Ovary (tissue), 7 donors: ENCODE measurements at regions not wholly inside any gene's neighbourhood (a gene's known extent, or its start where the extent isn't known, plus 50 kb on each side); places are given as distances from the start of the nearest gene placed in this dataset.

ENCODE experiments used
- DNase-seq, 5 donors: peaks; one replicate each; pipeline ENCODE4 v3.0.0-alpha.2; 2019 to 2020
- H3K27ac ChIP-seq, 2 donors: fragments of 200-600 bp; one replicate each; pipeline versions ENCODE4 v1.5.1 to v1.8.0; 2019 to 2022
- H3K27me3 ChIP-seq: fragments of 200-600 bp; one replicate; pipeline ENCODE4 v1.8.0; 2022
- H3K36me3 ChIP-seq: fragments of 200-600 bp; sonication (generic); one replicate; pipeline ENCODE4 v1.5.1; 2019
- H3K4me1 ChIP-seq: one replicate; pipeline ENCODE4 v1.8.1; 2013; ENCODE audit warnings: mild to moderate bottlenecking, moderate library complexity; ENCODE audit not compliant: insufficient read depth
- H3K4me3 ChIP-seq: fragments of 200-600 bp; sonication (generic); one replicate; pipeline ENCODE4 v1.5.1; 2017
- H3K9me3 ChIP-seq, 2 donors: fragments of 200-600 bp in 1 of 2; sonication (generic) in 1 of 2; one replicate each; pipeline versions ENCODE4 v1.5.1 to v1.8.1; 2013 to 2019; ENCODE audit warnings: mild to moderate bottlenecking in 1 of 2, moderate library complexity in 1 of 2
- CTCF ChIP-seq, 3 donors: fragments of 450-650 bp in 2 of 3; fragments of 200-600 bp in 1 of 3; IDR thresholded peaks; one replicate each; pipeline versions ENCODE4 v1.5.1 to v1.8.0; 2016 to 2022; ENCODE audit warnings: antibody characterized with exemption in 3 of 3, mild to moderate bottlenecking in 1 of 3
- EP300 ChIP-seq: sonication (generic); formaldehyde crosslinking; IDR thresholded peaks from one replicate; pipeline ENCODE4 v1.6.1; 2017; ENCODE audit warnings: antibody characterized with exemption
- POLR2A ChIP-seq: fragments of 450-650 bp; IDR thresholded peaks from one replicate; pipeline ENCODE4 v1.6.1; 2017; ENCODE audit warnings: antibody characterized with exemption, mild to moderate bottlenecking, moderate library complexity
- WGBS, 3 donors: extraction: QIAGEN DNeasy Blood & Tissue Kit in 1 of 3; methylation state at CpG; one replicate each; pipeline versions ENCODE4 v1.1.5 to v1.1.7; 2013 to 2017; 5-methylcytosine and 5-hydroxymethylcytosine counted together
- intact Hi-C, 4 donors: fragments of 100-400 bp; cut with DNase I; formaldehyde crosslinking; loops; one replicate each; pipeline versions ENCODE4 v1.11.0 to v1.15.1; 2022 to 2023
- donor health status: DM: no; HTN: no; CAD: no; lungs with moderate emphysema.
- donor health status: DM: no; HTN: no; CAD: no.
- donor health status: Bipolar disorder and iron deficiency.
- donor health status: DM: no; HTN: no; CAD: no.
- donor health status: DM: yes; HTN: yes; CAD: no.

DNA sequence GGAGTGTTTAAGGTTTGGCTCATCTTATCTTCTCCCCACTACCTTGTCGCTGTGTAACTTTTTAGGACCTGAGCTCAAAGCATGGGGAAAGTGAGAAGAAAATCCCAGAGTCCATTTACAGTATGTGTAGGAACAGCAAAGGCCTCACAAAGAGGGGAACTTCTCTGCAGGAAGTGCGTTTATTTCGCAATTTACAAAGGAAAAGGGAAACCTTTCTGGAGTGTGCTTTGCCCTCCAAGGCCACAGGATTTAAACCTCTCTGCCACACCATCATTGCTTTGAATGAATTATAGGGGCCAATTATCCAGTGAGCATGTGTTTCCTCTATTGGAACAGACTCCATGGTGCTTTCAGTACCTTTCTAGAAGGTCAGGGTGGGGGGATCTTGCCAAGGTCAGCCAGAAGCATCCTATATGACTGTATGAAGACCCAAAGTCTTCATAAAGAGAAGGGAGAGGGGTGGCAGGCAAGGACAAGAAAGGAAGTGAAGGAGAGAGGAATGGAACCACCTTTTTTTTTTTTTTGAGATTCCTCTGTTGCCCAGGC is 68.1 kb upstream of the LMO2 start:
- no peaks in the 10 kb centered on the region for H3K27me3 ChIP-seq
- TF ChIP-seq CTCF (IDR thresholded peaks at IDR 0.05), result no peak
- TF ChIP-seq POLR2A, result no peak
- no peak for TF ChIP-seq EP300
- DNase-seq, result no peak
- no peak overlapping the region for H3K4me3 ChIP-seq
- H3K36me3 ChIP-seq, result no peaks in the 10 kb centered on the region
- no peak overlapping the region for H3K27ac ChIP-seq
- H3K4me1 ChIP-seq, result no peaks in the 10 kb centered on the region
- no peaks in the 10 kb centered on the region for H3K9me3 ChIP-seq
- intact Hi-C loops, result loop anchor here in 1 of 4 donors (10.0 kb wide), 1 partner anchor 105 kb away; no protein-coding TSS in a partner anchor
- WGBS, 3 donors, result 83 to 87% (median 84%) methylated on average over 3 of the region's 3 CpGs

DNA sequence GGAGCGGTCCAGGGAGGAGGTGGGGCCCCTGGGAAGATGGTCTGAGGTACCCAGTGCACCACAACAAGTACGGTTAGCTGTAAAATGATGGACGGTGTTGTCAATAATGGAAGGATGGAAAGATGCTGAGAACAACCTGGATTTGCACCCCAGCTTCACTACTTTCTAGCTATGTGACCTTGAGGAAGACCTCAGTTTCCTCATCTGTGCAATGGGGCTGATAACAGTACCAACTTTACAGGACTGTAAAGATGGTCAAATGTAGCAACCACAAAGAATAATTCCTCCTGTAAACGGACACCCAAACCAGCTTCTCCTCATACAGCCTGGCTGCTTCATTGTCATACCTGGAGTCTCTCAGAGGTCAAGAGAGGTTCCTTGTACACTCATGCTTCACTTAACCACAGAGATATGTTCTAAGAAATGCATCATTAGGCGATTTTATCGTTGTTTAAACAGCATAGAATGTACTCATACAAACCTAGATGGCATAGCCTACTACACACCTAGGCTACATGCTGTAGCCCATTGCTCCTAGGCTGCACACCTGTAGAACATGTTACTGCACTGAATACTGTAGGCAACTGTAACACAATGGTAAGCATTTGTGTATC is 65.5 kb upstream of the LMO2 start:
- H3K27me3 ChIP-seq, result no peaks in the 10 kb centered on the region
- 74 to 88% (median 80%) methylated on average over 6 of the region's 6 CpGs for WGBS, 3 donors
- H3K4me1 ChIP-seq, result no peaks in the 10 kb centered on the region
- no peak overlapping the region for H3K4me3 ChIP-seq
- intact Hi-C loops, result no loop called here
- H3K36me3 ChIP-seq, result no peaks in the 10 kb centered on the region
- no peak for DNase-seq
- H3K27ac ChIP-seq, result no peak overlapping the region
- H3K9me3 ChIP-seq, result no peaks in the 10 kb centered on the region
- TF ChIP-seq EP300 (no peak), CTCF (IDR thresholded peaks at IDR 0.05) (no peak), POLR2A (no peak)

- no peak overlapping the region for H3K4me3 ChIP-seq
- no peaks in the 10 kb centered on the region for H3K27me3 ChIP-seq
- no peaks in the 10 kb centered on the region for H3K36me3 ChIP-seq
- no peak for DNase-seq
- TF ChIP-seq CTCF (IDR thresholded peaks at IDR 0.05) (no peak), EP300 (no peak), POLR2A (no peak)
- no peak overlapping the region for H3K27ac ChIP-seq
- intact Hi-C loops, result no loop called here
- WGBS, 3 donors, result 18 to 44% (median 26%) methylated on average over 3 of the region's 3 CpGs
- no peaks in the 10 kb centered on the region for H3K4me1 ChIP-seq
- no peaks in the 10 kb centered on the region for H3K9me3 ChIP-seq
Observed at GRCh38 chr11:33956611-33957010, 64.7 kb upstream of the LMO2 start.

DNA sequence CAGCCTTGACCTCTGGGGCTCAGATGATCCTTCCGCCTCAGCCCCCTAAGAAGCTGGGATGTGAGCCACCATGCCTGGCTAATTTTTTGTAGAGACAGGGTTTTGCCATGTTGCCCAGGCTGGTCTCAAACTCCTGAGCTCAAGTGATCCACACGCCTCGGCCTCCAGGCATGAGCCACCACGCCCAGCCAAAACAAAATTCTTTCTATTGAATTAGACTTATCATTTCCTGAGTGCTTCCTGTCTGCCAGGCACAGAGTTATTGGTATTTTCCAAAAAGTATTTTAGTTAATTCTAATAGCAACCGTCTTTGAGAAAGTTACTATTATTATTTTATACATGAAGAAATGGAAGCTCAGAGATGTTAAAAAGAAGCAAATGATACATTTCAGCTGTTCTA is 61.4 kb upstream of the LMO2 start:
- Histone ChIP-seq H3K4me1 (no peaks in the 10 kb centered on the region), H3K9me3 (no peaks in the 10 kb centered on the region), H3K27me3 (no peaks in the 10 kb centered on the region), H3K36me3 (no peaks in the 10 kb centered on the region), H3K4me3 (no peak overlapping the region), H3K27ac (no peak overlapping the region)
- no peak for TF ChIP-seq POLR2A
- no peak for TF ChIP-seq EP300
- intact Hi-C loops, result no loop called here
- 46 to 66% (median 64%) methylated on average over 5 of the region's 5 CpGs for WGBS, 3 donors
- no peak for DNase-seq

GRCh38 chr11:33952805-33953204 is 60.9 kb upstream of the LMO2 start:
- 73 to 78% (median 75%) methylated on average over 5 of the region's 5 CpGs for WGBS, 3 donors

More at GRCh38 chr11:33952805-33953204, 60.9 kb upstream of the LMO2 start:
- Histone ChIP-seq H3K27me3 (no peaks in the 10 kb centered on the region), H3K27ac (no peak overlapping the region), H3K4me1 (no peaks in the 10 kb centered on the region), H3K36me3 (no peaks in the 10 kb centered on the region), H3K9me3 (no peaks in the 10 kb centered on the region), H3K4me3 (no peak overlapping the region)
- DNase-seq, result no peak
- no peak for TF ChIP-seq POLR2A
- TF ChIP-seq CTCF (IDR thresholded peaks at IDR 0.05), result no peak
- TF ChIP-seq EP300, result no peak
- intact Hi-C loops, result no loop called here
